A673 (cell line): ENCODE measurements at regions not wholly inside any gene's neighbourhood (a gene's known extent, or its start where the extent isn't known, plus 50 kb on each side); places are given as distances from the start of the nearest gene placed in this dataset.

Source experiments
- CTCF ChIP-seq: fragments of 300-800, 200-600 bp; sonication (generic); conservative IDR thresholded peaks from 2 replicates; pipeline ENCODE4 v1.5.1; 2017; ENCODE audit warnings: low read depth, mild to moderate bottlenecking, antibody characterized with exemption, low read length, moderate library complexity, mixed read lengths
- EZH2 ChIP-seq: fragments of 200-600 bp; sonication (generic); IDR thresholded peaks from 2 replicates; pipeline ENCODE4 v1.6.1; 2017; ENCODE audit warnings: borderline replicate concordance, low read depth, mild to moderate bottlenecking, mixed read lengths, antibody characterized with exemption, low read length; ENCODE audit not compliant: poor library complexity, severe bottlenecking

DNA sequence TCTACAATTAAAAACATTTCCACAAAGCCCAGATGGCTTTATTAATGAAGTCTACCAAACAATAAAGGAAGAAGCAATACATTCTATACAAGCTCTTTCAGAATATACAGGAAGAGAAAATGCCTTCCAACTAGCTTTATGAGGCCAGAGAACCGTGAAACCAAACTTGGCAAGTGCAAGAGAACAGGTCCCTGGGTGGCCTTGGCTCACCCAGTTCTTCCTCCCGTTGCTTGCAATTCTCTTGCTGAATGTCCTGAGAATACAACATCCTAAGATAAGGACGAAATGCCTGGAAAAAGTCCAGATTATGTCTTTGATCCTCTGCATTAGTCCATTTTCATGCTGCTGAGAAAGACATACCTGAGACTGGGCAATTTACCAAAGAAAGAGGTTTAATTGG lies 204.9 kb downstream of the MAD2L1 start:
- TF ChIP-seq EZH2 (no peak), CTCF (no peak)
